AG04449 (cell line): ENCODE measurements at regions not wholly inside any gene's neighbourhood (a gene's known extent, or its start where the extent isn't known, plus 50 kb on each side); places are given as distances from the start of the nearest gene placed in this dataset.

Source experiments
- CTCF ChIA-PET: fragments of 350-600 bp; formaldehyde crosslinking; extraction: SDS; loops from one replicate; lab custom pipeline; 2021; ENCODE audit warnings: antibody characterized with exemption; lab: Yijun Ruan, JAX
- POLR2A ChIA-PET: fragments of 400-600, 350-600 bp; formaldehyde crosslinking; extraction: SDS; loops from one replicate; lab custom pipeline; 2020; ENCODE audit warnings: antibody characterized with exemption, inconsistent platforms; lab: Yijun Ruan, JAX
- DNase-seq: peaks from one replicate; pipeline ENCODE4 v3.0.0-alpha.2; 2010; ENCODE audit warnings: low read depth, low spot score
- H3K4me3 ChIP-seq: 2 replicates; pipeline ENCODE4 v1.5.1; 2011; ENCODE audit warnings: low read depth, mild to moderate bottlenecking, control low read depth, low read length
- TF ChIP-seq, protein P1 (sequence below): IDR thresholded peaks from one replicate; pipeline ENCODE4 v1.5.1; 2011; ENCODE audit warnings: mild to moderate bottlenecking, moderate library complexity, low read length, control low read depth, inconsistent platforms; ENCODE audit not compliant: insufficient read depth; ENCODE audit errors: missing control alignments

DNA sequence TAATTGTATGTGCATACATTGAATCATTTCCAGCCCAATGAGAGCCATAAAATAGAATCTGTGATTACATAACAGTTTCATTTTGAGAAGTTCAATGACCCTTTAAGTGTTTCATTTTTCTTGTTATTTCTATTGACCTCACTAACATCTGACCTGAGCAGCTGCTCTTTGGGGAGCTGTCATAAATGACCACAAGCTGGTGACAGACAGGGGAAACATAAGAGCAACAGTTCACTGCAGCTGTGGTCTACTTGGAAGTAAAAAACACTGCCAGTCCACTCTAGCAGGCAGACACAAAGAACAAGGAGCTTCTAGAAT is 265.4 kb downstream of the DTWD2 start:
- CTCF ChIA-PET: no interaction called here
- DNase-seq: no peak
- TF ChIP-seq, protein P1, sequence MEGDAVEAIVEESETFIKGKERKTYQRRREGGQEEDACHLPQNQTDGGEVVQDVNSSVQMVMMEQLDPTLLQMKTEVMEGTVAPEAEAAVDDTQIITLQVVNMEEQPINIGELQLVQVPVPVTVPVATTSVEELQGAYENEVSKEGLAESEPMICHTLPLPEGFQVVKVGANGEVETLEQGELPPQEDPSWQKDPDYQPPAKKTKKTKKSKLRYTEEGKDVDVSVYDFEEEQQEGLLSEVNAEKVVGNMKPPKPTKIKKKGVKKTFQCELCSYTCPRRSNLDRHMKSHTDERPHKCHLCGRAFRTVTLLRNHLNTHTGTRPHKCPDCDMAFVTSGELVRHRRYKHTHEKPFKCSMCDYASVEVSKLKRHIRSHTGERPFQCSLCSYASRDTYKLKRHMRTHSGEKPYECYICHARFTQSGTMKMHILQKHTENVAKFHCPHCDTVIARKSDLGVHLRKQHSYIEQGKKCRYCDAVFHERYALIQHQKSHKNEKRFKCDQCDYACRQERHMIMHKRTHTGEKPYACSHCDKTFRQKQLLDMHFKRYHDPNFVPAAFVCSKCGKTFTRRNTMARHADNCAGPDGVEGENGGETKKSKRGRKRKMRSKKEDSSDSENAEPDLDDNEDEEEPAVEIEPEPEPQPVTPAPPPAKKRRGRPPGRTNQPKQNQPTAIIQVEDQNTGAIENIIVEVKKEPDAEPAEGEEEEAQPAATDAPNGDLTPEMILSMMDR: no peak
- no peak overlapping the region for H3K4me3 ChIP-seq
- POLR2A ChIA-PET: no interaction called here

DNA sequence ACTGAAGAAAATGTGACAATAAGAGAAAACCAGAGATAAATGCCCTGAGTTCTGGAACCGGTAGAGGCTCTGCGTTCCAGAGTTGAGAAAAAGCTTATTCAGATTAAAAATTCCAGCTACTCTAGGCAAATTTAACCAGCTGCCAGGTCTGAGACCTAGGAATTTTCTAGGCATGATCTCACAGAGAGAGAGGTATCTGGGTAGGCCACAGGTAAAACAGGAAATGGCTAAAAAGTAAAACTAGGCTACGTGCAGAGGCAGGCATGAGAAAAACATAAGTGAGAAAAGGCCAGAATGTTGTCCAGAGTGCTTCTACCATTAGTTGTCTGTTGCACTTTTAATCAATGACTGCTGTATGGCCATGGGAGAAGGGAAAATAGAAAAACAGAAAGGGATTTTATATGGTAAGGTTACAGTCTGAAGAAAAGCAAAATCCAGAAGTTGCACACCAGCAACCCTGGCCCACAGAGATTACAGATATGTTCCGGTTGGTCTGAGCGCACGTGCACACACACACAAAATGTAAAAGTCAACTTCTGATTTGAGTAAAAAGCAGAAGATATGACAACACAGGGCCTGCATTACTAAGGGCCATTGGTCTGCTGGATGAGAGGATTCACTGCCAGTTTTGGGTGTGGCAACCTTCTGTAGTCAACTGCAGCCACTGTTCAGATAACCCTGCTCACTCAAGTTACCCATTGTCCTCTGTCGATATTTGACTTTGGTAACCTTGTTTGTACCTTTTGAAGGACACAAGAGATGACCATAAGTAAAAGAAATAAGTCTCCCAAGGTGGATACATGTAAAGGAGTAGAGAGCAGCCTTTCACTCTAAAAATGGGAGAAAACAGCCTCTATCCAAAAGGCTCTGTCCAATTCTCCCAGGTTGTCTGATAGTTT is 266.0 kb downstream of the DTWD2 start:
- TF ChIP-seq, protein P1: no peak
- no peak for DNase-seq
- CTCF ChIA-PET: no interaction called here
- POLR2A ChIA-PET: interaction anchor here (0.6 kb wide), 1 partner anchor 348 kb away, joined by 3 read pairs; the partner anchor contains the start of gene DMXL1
- H3K4me3 ChIP-seq: no peak overlapping the region

DNA sequence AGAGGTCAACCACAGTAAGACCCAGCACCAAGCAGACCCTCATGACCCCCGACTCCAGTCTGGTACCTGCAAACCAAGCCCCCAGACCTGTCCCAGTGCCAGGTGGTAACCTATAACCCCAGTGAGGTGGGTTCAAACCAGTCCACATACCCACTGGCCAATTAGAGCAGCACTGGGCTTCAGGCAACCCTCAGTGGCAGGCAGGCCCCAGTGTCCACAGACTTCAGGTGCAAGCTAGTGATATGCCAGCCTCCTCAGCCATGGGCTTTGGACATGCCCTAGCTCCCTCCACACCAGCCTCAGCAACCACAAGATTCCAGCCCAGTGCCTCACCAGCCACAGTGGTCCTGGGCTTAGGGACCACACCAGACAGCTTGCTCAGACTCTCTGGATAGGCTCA is 276.6 kb downstream of the DTWD2 start:
- no peak for DNase-seq
- TF ChIP-seq, protein P1: no peak
- CTCF ChIA-PET: no interaction called here
- POLR2A ChIA-PET: no interaction called here
- no peak overlapping the region for H3K4me3 ChIP-seq

DNA sequence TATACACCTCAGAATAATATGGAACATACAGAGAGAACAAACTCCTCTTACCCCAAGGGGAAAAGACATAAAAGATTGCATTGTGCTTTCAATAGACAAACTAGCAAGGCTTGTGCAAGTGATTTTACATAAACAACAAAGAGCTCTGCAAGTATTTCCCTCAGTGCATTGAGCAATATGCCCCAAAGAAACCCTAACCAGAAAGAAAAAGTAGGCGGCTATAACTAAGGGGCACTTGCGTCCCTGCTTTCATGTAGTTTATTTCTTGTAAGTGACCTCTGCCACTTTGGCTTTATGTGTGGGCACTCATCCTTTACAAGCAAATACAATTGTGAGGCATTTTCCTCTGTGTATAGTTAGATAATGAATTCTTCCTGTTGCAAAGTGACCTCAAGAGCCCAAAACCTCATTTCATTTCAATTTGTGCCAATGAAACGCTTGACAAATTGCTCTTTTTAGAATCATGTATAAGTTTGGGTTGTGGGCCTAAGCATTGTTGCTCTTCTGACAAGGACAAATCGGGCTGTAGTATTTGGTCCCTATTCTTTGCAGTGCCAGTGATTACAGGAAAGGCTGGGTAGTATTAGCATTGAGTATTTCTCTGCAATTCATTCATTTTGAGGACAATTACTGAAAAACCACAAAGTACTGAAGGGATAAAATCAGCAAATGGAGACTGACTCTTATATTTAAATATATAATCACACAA is 282.2 kb downstream of the DTWD2 start:
- no peak for DNase-seq
- ChIA-PET CTCF (no interaction called here), POLR2A (no interaction called here)
- H3K4me3 ChIP-seq: no peak overlapping the region
- TF ChIP-seq, protein P1: no peak

DNA sequence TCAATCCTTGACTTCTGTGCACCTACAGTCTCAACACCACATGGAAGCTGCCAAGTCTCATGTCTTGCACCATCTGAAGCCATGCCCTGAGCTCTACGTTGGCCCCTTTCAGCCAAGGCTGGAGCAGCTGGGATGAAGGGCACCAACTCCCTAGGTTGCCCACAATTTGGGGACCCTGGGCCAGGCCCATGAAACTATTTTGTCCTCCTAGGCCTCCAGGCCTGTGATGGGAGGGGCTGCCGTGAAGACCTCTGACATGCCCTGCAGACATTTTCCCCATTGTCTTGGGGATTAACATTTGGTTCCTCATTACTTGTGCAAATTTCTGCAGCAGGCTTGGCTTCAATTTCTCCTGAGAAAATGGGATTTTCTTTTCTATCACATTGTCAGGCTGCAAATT is 285.1 kb downstream of the DTWD2 start:
- DNase-seq: no peak
- TF ChIP-seq, protein P1: no peak
- H3K4me3 ChIP-seq: no peak overlapping the region
- ChIA-PET POLR2A (no interaction called here), CTCF (no interaction called here)

DNA sequence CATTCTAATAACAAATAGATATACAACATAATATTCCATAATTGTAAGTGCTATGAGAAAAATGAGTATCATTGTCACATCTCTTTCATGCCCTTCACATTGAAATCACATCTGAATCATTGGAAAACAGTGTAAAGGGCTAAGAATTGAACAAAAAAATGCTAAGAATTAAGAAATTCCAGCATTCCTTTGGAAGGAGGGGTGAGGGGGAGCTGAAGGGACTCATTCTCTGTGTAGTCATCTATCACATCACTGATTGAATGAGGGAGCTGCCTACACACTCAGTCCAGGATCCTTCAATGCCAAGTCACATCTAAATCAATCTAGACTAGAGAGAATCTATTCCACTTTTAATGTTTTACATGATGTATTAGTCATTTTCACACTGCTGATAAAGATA is 286.6 kb downstream of the DTWD2 start:
- ChIA-PET CTCF (no interaction called here), POLR2A (no interaction called here)
- TF ChIP-seq, protein P1: no peak
- H3K4me3 ChIP-seq: no peak overlapping the region
- DNase-seq: no peak
